DOHH2 (cell line): ENCODE measurements at regions not wholly inside any gene's neighbourhood (a gene's known extent, or its start where the extent isn't known, plus 50 kb on each side); places are given as distances from the start of the nearest gene placed in this dataset.

Experiments used
- H3F3A ChIP-seq: fragments of 200-600 bp; sonication (generic), shearing (Covaris generic); 2 replicates; pipeline ENCODE4 v1.6.0; 2016; ENCODE audit warnings: antibody characterized with exemption, mild to moderate bottlenecking; ENCODE audit not compliant: control insufficient read depth, insufficient read depth
- H3K27ac ChIP-seq: fragments of 200-600 bp; sonication (generic); 2 replicates; pipeline ENCODE4 v1.5.1; 2014; ENCODE audit warnings: low read depth, mild to moderate bottlenecking, low read length, moderate library complexity
- H3K27me3 ChIP-seq: fragments of 200-600 bp; sonication (generic); 2 replicates; pipeline ENCODE4 v1.6.1; 2014; ENCODE audit warnings: mild to moderate bottlenecking, low read length, mixed read lengths; ENCODE audit not compliant: control insufficient read depth
- H3K36me3 ChIP-seq: fragments of 200-600 bp; sonication (generic); 2 replicates; pipeline ENCODE4 v1.6.1; 2014; ENCODE audit warnings: mild to moderate bottlenecking, low read length, moderate library complexity, mixed read lengths; ENCODE audit not compliant: control insufficient read depth
- H3K4me1 ChIP-seq: fragments of 200-600 bp; sonication (generic); 2 replicates; pipeline ENCODE4 v1.6.1; 2014; ENCODE audit warnings: mild to moderate bottlenecking, low read length, mixed read lengths; ENCODE audit not compliant: control insufficient read depth
- H3K4me2 ChIP-seq: fragments of 200-600 bp; sonication (generic); 2 replicates; pipeline ENCODE4 v1.6.0; 2014; ENCODE audit warnings: mild to moderate bottlenecking, low read length, moderate library complexity
- H3K4me3 ChIP-seq: fragments of 200-600 bp; sonication (generic); 2 replicates; pipeline ENCODE4 v1.5.1; 2014; ENCODE audit warnings: mild to moderate bottlenecking, low read length, mixed read lengths
- H3K79me2 ChIP-seq: fragments of 200-600 bp; sonication (generic); 2 replicates; pipeline ENCODE4 v1.6.1; 2014; ENCODE audit warnings: mild to moderate bottlenecking, low read length, mixed read lengths; ENCODE audit not compliant: control insufficient read depth
- H3K9me2 ChIP-seq: fragments of 200-600 bp; sonication (generic); replicated peaks from 2 replicates; pipeline ENCODE4 v1.6.1; 2014; ENCODE audit warnings: mild to moderate bottlenecking, low read length, mixed read lengths; ENCODE audit not compliant: control insufficient read depth
- H3K9me3 ChIP-seq: fragments of 200-600 bp; sonication (generic); 2 replicates; pipeline ENCODE4 v1.6.1; 2014; ENCODE audit warnings: antibody characterized with exemption, low read length, mixed read lengths; ENCODE audit not compliant: control insufficient read depth, insufficient read depth
- H4K20me1 ChIP-seq: fragments of 200-600 bp; sonication (generic); 2 replicates; pipeline ENCODE4 v1.6.0; 2014; ENCODE audit warnings: low read depth, mild to moderate bottlenecking, antibody characterized with exemption, low read length, moderate library complexity; ENCODE audit not compliant: control insufficient read depth, insufficient read depth
- CTCF ChIP-seq: fragments of 200-600 bp; sonication (generic); IDR thresholded peaks from one replicate; pipeline ENCODE4 v1.5.1; 2014; ENCODE audit warnings: antibody characterized with exemption, mild to moderate bottlenecking, low read depth, low read length; ENCODE audit not compliant: poor library complexity, severe bottlenecking
- EZH2phosphoT487 ChIP-seq: fragments of 200-600 bp; sonication (generic); IDR thresholded peaks from 2 replicates; pipeline ENCODE4 v1.6.1; 2017; ENCODE audit warnings: borderline replicate concordance, mild to moderate bottlenecking, antibody characterized with exemption, low read length, moderate library complexity, mixed read lengths

DNA sequence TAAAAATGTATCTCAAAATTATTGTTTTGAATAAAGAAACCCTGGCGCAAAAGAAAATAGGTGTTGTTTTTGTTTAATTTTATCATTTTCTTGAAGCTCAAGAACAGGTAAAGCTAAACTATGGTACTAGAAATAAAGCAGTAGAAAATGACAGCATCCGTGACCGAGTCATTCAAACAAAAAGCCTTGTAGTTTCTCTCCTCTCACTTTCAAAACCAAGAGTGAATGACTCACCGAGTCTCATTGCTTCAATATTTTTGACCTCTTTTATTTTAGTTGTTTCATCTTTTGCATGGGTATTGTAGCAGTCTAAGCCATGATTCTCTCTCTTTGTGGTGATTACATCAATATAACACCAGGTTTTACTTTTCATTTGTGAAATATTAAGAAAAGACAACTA, 396.5 kb downstream of the POM121L12 start:
- Histone ChIP-seq H3F3A (no peaks in the 10 kb centered on the region), H3K27ac (no peak overlapping the region)
- no peak for TF ChIP-seq EZH2phosphoT487
- no peak for TF ChIP-seq CTCF

GRCh38 chr7:53437336-53437735, 401.9 kb downstream of the POM121L12 start:
- no peaks in the 10 kb centered on the region for H3K79me2 ChIP-seq
- no peak for TF ChIP-seq EZH2phosphoT487
- H3K9me3 ChIP-seq: no peaks in the 10 kb centered on the region

More for the DNA sequence above, 396.5 kb downstream of the POM121L12 start:
- Histone ChIP-seq H3K9me3 (no peaks in the 10 kb centered on the region), H3K79me2 (no peaks in the 10 kb centered on the region), H4K20me1 (no peaks in the 10 kb centered on the region), H3K4me1 (no peaks in the 10 kb centered on the region), H3K4me2 (no peak overlapping the region), H3K9me2 (no peaks in the 10 kb centered on the region), H3K36me3 (no peaks in the 10 kb centered on the region), H3K4me3 (no peak overlapping the region), H3K27me3 (no peaks in the 10 kb centered on the region)

DNA sequence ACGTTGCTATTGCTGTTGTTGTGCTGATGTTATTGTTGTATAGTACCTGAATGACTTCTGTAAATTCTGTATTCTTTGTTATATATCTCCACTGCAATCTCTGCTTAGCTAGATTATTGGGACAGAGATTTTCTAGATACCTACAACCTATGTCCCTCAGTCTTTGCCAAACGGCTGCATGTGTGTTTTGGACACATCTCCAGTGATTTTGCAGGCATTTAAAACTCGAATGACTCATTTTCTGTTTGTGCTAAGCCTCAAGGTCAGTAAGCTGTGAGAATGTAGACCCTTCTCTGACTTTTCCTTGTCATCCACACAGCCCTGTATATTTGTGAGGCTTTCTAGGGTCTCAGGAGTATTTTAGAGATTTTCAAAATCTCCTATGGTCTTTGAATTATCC, 410.7 kb downstream of the POM121L12 start:
- Histone ChIP-seq H3K79me2 (no peaks in the 10 kb centered on the region), H3K9me2 (no peaks in the 10 kb centered on the region), H4K20me1 (no peaks in the 10 kb centered on the region), H3K9me3 (no peaks in the 10 kb centered on the region), H3F3A (no peaks in the 10 kb centered on the region), H3K27me3 (no peaks in the 10 kb centered on the region), H3K4me3 (no peak overlapping the region), H3K36me3 (no peaks in the 10 kb centered on the region), H3K4me2 (no peak overlapping the region), H3K4me1 (no peaks in the 10 kb centered on the region), H3K27ac (no peak overlapping the region)
- TF ChIP-seq EZH2phosphoT487 (no peak), CTCF (no peak)

More at GRCh38 chr7:53437336-53437735, 401.9 kb downstream of the POM121L12 start:
- Histone ChIP-seq H3K9me2 (no peaks in the 10 kb centered on the region), H3K4me3 (no peak overlapping the region), H3K4me2 (no peak overlapping the region), H3K4me1 (no peaks in the 10 kb centered on the region), H3F3A (no peaks in the 10 kb centered on the region), H3K27me3 (no peaks in the 10 kb centered on the region), H4K20me1 (no peaks in the 10 kb centered on the region), H3K36me3 (no peaks in the 10 kb centered on the region), H3K27ac (no peak overlapping the region)

- Histone ChIP-seq H3K27ac (no peak overlapping the region), H3K9me2 (no peaks in the 10 kb centered on the region), H3K79me2 (no peaks in the 10 kb centered on the region), H3K4me3 (no peak overlapping the region), H3K4me1 (no peaks in the 10 kb centered on the region), H3F3A (no peaks in the 10 kb centered on the region), H3K4me2 (no peak overlapping the region), H3K27me3 (no peaks in the 10 kb centered on the region), H4K20me1 (no peaks in the 10 kb centered on the region), H3K9me3 (no peaks in the 10 kb centered on the region), H3K36me3 (no peaks in the 10 kb centered on the region)
- no peak for TF ChIP-seq EZH2phosphoT487
- no peak for TF ChIP-seq CTCF
Observed at GRCh38 chr7:53458636-53459035, 423.2 kb downstream of the POM121L12 start.
